Neural progenitor cell (in vitro differentiated cells): ENCODE measurements at regions not wholly inside any gene's neighbourhood (a gene's known extent, or its start where the extent isn't known, plus 50 kb on each side); places are given as distances from the start of the nearest gene placed in this dataset.

Source experiments
- CTCF ChIP-seq: fragments of 200-600 bp; sonication (generic); IDR thresholded peaks from 2 replicates; pipeline ENCODE4 v1.5.1; 2017; ENCODE audit warnings: antibody characterized with exemption, mild to moderate bottlenecking
- EZH2 ChIP-seq: fragments of 200-600 bp; sonication (generic); IDR thresholded peaks from 2 replicates; pipeline ENCODE4 v1.6.1; 2017; ENCODE audit warnings: antibody characterized with exemption, mild to moderate bottlenecking, moderate library complexity
- EZH2phosphoT487 ChIP-seq: fragments of 200-600 bp; sonication (generic); IDR thresholded peaks from 2 replicates; pipeline ENCODE4 v1.6.1; 2017; ENCODE audit warnings: antibody characterized with exemption

- TF ChIP-seq CTCF (no peak), EZH2phosphoT487 (no peak), EZH2 (no peak)
Measured at GRCh38 chr20:19918965-19919329, 98.2 kb upstream of the NAA20 start.
